Panc1 (cell line): ENCODE measurements at regions not wholly inside any gene's neighbourhood (a gene's known extent, or its start where the extent isn't known, plus 50 kb on each side); places are given as distances from the start of the nearest gene placed in this dataset.

Experiments used
- ATAC-seq: fragments of 200-7000 bp; cut with Tn5 transposase; 2 replicates; pipeline ENCODE4 v1.9.1; 2020; ENCODE audit warnings: mild to moderate bottlenecking, moderate library complexity
- BruUV-seq: library from RNA; stranded (reverse); fragments of 400-500 nt; replicated peaks from 2 replicates; lab custom pipeline; 2021; lab: Mats Ljungman, UMichigan
- CTCF ChIA-PET: fragments of 300-600 bp; sonication (Branson Sonifier 250); formaldehyde crosslinking; loops from one replicate; lab custom pipeline; 2022; ENCODE audit warnings: antibody characterized with exemption; lab: Charles Lee
- POLR2A ChIA-PET: fragments of 300-600 bp; sonication (Branson Sonifier 250); formaldehyde crosslinking; loops from one replicate; lab custom pipeline; 2022; ENCODE audit warnings: antibody characterized with exemption; lab: Charles Lee
- DNase-seq: peaks from one replicate; pipeline ENCODE4 v3.0.0-alpha.2; 2010; ENCODE audit warnings: low read depth, low spot score
- H3K27ac ChIP-seq: 2 replicates; pipeline ENCODE4 v1.5.1; 2011; ENCODE audit warnings: mild to moderate bottlenecking, low read length, inconsistent platforms
- H3K27me3 ChIP-seq: fragments of 200-500 bp; sonication (Bioruptor generic); 2 replicates; pipeline ENCODE4 v1.6.0; 2014; ENCODE audit warnings: low read length, inconsistent platforms; ENCODE audit not compliant: control insufficient read depth, insufficient read depth
- H3K36me3 ChIP-seq: fragments of 200-500 bp; sonication (Bioruptor generic); 2 replicates; pipeline ENCODE4 v1.5.1; 2014; ENCODE audit warnings: inconsistent platforms, mild to moderate bottlenecking, low read length, moderate library complexity; ENCODE audit not compliant: control insufficient read depth, insufficient read depth
- H3K4me1 ChIP-seq: 2 replicates; pipeline ENCODE4 v1.5.1; 2011; ENCODE audit warnings: inconsistent platforms, mild to moderate bottlenecking, low read length, moderate library complexity; ENCODE audit not compliant: control insufficient read depth, insufficient read depth
- H3K4me3 ChIP-seq, 2 experiments: 2 replicates each; pipeline ENCODE4 v1.5.1; 2011 to 2012; ENCODE audit warnings: low read depth in 2 of 2, low read length in 2 of 2, mild to moderate bottlenecking in 2 of 2, inconsistent platforms in 1 of 2, moderate library complexity in 1 of 2
- H3K9me3 ChIP-seq: fragments of 200-500 bp; sonication (Bioruptor generic); 2 replicates; pipeline ENCODE4 v1.5.1; 2014; ENCODE audit warnings: low read depth, mild to moderate bottlenecking, inconsistent platforms, low read length, moderate library complexity; ENCODE audit not compliant: control insufficient read depth, insufficient read depth
- CTCF ChIP-seq: fragments of 450-650 bp; IDR thresholded peaks from 2 replicates; pipeline ENCODE4 v1.5.1; 2017; ENCODE audit warnings: mild to moderate bottlenecking
- POLR2AphosphoS5 ChIP-seq: IDR thresholded peaks from 2 replicates; pipeline ENCODE4 v1.6.1; 2012; ENCODE audit warnings: mild to moderate bottlenecking, low read depth, low read length, moderate library complexity
- SIN3A ChIP-seq: IDR thresholded peaks from 2 replicates; pipeline ENCODE4 v1.6.1; 2012; ENCODE audit warnings: low read depth, mild to moderate bottlenecking, low read length, moderate library complexity, borderline replicate concordance; ENCODE audit not compliant: insufficient read depth
- TCF7L2 ChIP-seq: IDR thresholded peaks from 2 replicates; pipeline ENCODE4 v1.6.1; 2011; ENCODE audit warnings: mild to moderate bottlenecking, low read depth, low read length, inconsistent platforms
- in situ Hi-C: cut with HindIII; loops from 2 replicates; pipeline ENCODE4 v1.10.0; 2016; ENCODE audit warnings: low sequenced_read_pairs, low pct_unique_long_range_greater_than_20kb
- intact Hi-C: fragments of 100-400 bp; cut with micrococcal nuclease; formaldehyde crosslinking; loops from one replicate; pipeline ENCODE4 v1.10.0; 2022; ENCODE audit not compliant: unreplicated experiment
- TF ChIP-seq, protein P1 (sequence below), 2 experiments: IDR thresholded peaks; 2 replicates each; pipeline ENCODE4 v1.6.1; 2011 to 2012; ENCODE audit warnings: low read depth in 2 of 2, control low read depth in 1 of 2, low read length in 1 of 2, mild to moderate bottlenecking in 1 of 2, moderate library complexity in 1 of 2; ENCODE audit not compliant: insufficient read depth in 1 of 2

GRCh38 chr4:182093431-182093831, 149.8 kb upstream of the TENM3 start:
- TF ChIP-seq CTCF (no peak), POLR2AphosphoS5 (no peak), SIN3A (no peak), TCF7L2 (no peak)
- TF ChIP-seq, protein P1, sequence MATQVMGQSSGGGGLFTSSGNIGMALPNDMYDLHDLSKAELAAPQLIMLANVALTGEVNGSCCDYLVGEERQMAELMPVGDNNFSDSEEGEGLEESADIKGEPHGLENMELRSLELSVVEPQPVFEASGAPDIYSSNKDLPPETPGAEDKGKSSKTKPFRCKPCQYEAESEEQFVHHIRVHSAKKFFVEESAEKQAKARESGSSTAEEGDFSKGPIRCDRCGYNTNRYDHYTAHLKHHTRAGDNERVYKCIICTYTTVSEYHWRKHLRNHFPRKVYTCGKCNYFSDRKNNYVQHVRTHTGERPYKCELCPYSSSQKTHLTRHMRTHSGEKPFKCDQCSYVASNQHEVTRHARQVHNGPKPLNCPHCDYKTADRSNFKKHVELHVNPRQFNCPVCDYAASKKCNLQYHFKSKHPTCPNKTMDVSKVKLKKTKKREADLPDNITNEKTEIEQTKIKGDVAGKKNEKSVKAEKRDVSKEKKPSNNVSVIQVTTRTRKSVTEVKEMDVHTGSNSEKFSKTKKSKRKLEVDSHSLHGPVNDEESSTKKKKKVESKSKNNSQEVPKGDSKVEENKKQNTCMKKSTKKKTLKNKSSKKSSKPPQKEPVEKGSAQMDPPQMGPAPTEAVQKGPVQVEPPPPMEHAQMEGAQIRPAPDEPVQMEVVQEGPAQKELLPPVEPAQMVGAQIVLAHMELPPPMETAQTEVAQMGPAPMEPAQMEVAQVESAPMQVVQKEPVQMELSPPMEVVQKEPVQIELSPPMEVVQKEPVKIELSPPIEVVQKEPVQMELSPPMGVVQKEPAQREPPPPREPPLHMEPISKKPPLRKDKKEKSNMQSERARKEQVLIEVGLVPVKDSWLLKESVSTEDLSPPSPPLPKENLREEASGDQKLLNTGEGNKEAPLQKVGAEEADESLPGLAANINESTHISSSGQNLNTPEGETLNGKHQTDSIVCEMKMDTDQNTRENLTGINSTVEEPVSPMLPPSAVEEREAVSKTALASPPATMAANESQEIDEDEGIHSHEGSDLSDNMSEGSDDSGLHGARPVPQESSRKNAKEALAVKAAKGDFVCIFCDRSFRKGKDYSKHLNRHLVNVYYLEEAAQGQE (IDR thresholded peaks at IDR 0.05; ENCODE audit: insufficient read depth in 1 of 2, low read depth in 2 of 2, low read length in 1 of 2), result no peak
- no peak overlapping the region for H3K27ac ChIP-seq
- no TSS peak for BruUV-seq
- H3K4me3 ChIP-seq, result no peak overlapping the region
- ATAC-seq, result no peak
- DNase-seq, result no peak
- no peaks in the 10 kb centered on the region for H3K27me3 ChIP-seq
- ChIA-PET CTCF (no interaction called here), POLR2A (no interaction called here)
- H3K36me3 ChIP-seq, result no peaks in the 10 kb centered on the region
- in situ Hi-C loops, result no loop called here
- H3K9me3 ChIP-seq, result no peaks in the 10 kb centered on the region
- intact Hi-C loops, result no loop called here
- no peaks in the 10 kb centered on the region for H3K4me1 ChIP-seq

- no peak for DNase-seq
- POLR2A ChIA-PET, result no interaction called here
- TF ChIP-seq, protein P1 (IDR thresholded peaks at IDR 0.05; ENCODE audit: insufficient read depth in 1 of 2, low read depth in 2 of 2, low read length in 1 of 2), result no peak
- no peak for TF ChIP-seq SIN3A
- no peak for TF ChIP-seq POLR2AphosphoS5
- TF ChIP-seq CTCF, result no peak
- TF ChIP-seq TCF7L2, result no peak
- intact Hi-C loops, result no loop called here
- Histone ChIP-seq H3K4me1 (no peaks in the 10 kb centered on the region), H3K4me3 (no peak overlapping the region), H3K36me3 (no peaks in the 10 kb centered on the region), H3K27me3 (no peaks in the 10 kb centered on the region), H3K9me3 (no peaks in the 10 kb centered on the region), H3K27ac (no peak overlapping the region)
- in situ Hi-C loops, result no loop called here
- ATAC-seq, result no peak
- no TSS peak for BruUV-seq
- CTCF ChIA-PET, result no interaction called here
These were observed 149.3 kb upstream of the TENM3 start for GRCh38 chr4:182093935-182094334.
